Aorta (tissue), 5 donors: ENCODE measurements at regions not wholly inside any gene's neighbourhood (a gene's known extent, or its start where the extent isn't known, plus 50 kb on each side); places are given as distances from the start of the nearest gene placed in this dataset.
A peak's percentile ranks its signal among the peaks of the same experiment; 100 is the strongest.

Experiments
- ATAC-seq: fragments of 200-7000 bp; cut with Tn5 transposase; one replicate; pipeline ENCODE4 v1.9.1; 2022; ENCODE audit warnings: moderate library complexity; ENCODE audit not compliant: low FRiP score
- DNase-seq, 2 donors: peaks; one replicate each; pipeline ENCODE4 v3.0.0-alpha.2; 2020
- H3K27ac ChIP-seq, 2 donors: one replicate each; pipeline ENCODE4 v1.5.1; 2013; ENCODE audit warnings: low read length in 2 of 2, mild to moderate bottlenecking in 2 of 2, moderate library complexity in 2 of 2, control low read depth in 1 of 2, inconsistent platforms in 1 of 2, low read depth in 1 of 2
- H3K27me3 ChIP-seq, 2 donors: one replicate each; pipeline ENCODE4 v1.6.1; 2013; ENCODE audit warnings: control low read depth in 1 of 2, low read length in 1 of 2, mild to moderate bottlenecking in 1 of 2, moderate library complexity in 1 of 2; ENCODE audit not compliant: insufficient read depth in 2 of 2, control insufficient read depth in 1 of 2
- H3K36me3 ChIP-seq, 2 donors: one replicate each; pipeline ENCODE4 v1.6.1; 2013; ENCODE audit warnings: control low read depth in 1 of 2, low read length in 1 of 2, mild to moderate bottlenecking in 1 of 2; ENCODE audit not compliant: insufficient read depth in 2 of 2, control insufficient read depth in 1 of 2
- H3K4me1 ChIP-seq, 2 donors: one replicate each; pipeline ENCODE4 v1.6.1; 2013; ENCODE audit warnings: low read length in 2 of 2, control low read depth in 1 of 2, mild to moderate bottlenecking in 1 of 2, moderate library complexity in 1 of 2; ENCODE audit not compliant: insufficient read depth in 2 of 2, control insufficient read depth in 1 of 2
- H3K4me3 ChIP-seq, 2 donors: one replicate each; pipeline ENCODE4 v1.5.1; 2013; ENCODE audit warnings: low read length in 2 of 2, control low read depth in 1 of 2, mild to moderate bottlenecking in 1 of 2
- H3K9me3 ChIP-seq: one replicate; pipeline ENCODE4 v1.6.1; 2013; ENCODE audit warnings: mild to moderate bottlenecking, low read length; ENCODE audit not compliant: control insufficient read depth
- WGBS, 2 donors: extraction: QIAGEN DNeasy Blood & Tissue Kit; methylation state at CpG; one replicate each; pipeline ENCODE4 v1.1.7; 2013; 5-methylcytosine and 5-hydroxymethylcytosine counted together
- intact Hi-C, 2 donors: fragments of 100-400 bp; cut with DNase I; formaldehyde crosslinking; loops; one replicate each; pipeline versions ENCODE4 v1.14.2 to v1.15.0; 2022
- donor health status: healthy with polysubstance abuse.
- donor health status: Bipolar disorder and iron deficiency.
- donor health status: DM: no; HTN: no; CAD: no.
- donor health status: DM: no; HTN: no; CAD: no.
- donor health status: DM: yes; HTN: yes; CAD: no.

DNA sequence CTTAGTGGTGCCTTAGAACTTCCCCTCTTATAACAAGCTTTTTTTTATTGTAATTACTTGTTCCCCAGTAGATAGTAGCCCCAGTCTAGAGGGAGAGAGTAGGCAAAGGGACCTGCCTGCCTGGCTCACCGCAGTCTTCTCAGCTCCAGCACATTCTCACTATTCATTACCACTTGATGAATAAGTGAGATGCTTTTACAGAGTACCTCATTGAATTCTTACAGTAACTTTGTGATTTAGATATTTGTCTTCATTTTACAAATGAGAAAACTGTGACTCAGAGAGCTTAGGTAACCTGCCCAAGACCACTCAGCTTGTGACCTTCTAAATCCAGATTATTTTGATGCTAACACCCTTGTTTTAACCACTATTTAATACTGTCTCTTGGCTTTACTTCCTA lies 77.8 kb downstream of the CHRNA1 start:
- WGBS, 2 donors: 93 to 95% methylated on average over 1 of the region's 1 CpG
- no peaks in the 10 kb centered on the region for H3K27me3 ChIP-seq
- H3K9me3 ChIP-seq: no peaks in the 10 kb centered on the region
- no peak overlapping the region for H3K4me3 ChIP-seq
- no peak for DNase-seq
- ATAC-seq: no peak
- no peaks in the 10 kb centered on the region for H3K4me1 ChIP-seq
- H3K27ac ChIP-seq: no peak overlapping the region
- intact Hi-C loops: loop anchor here (2.0 to 5.0 kb wide), 2 partner anchors 104 to 106 kb away; no protein-coding TSS in a partner anchor
- no peaks in the 10 kb centered on the region for H3K36me3 ChIP-seq

DNA sequence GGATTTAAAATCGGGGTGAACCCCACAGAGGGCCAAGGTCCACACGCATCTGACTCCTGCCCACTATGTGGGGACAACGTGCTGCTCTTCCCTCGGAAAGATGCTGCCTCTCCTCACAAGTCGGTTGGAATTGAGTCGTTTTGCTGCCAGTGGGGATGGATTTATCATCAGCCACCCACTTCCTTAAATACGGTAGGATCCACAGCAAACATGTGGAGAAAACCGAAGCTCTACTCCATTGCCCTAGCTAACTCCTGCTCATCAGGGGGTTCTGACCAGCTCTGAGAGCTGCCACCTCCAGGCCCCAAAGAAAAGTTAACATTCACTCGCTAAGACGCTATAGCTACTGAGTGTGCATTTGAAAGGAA lies 80.9 kb downstream of the CHRNA1 start:
- Histone ChIP-seq H3K27ac (peak overlapping the region in 1 of 2 donors; percentile 64), H3K27me3 (no peaks in the 10 kb centered on the region), H3K4me3 (peak overlapping the region; percentile 65 to 85), H3K4me1 (peaks cover 0 to 4% of the 10 kb centered on the region in 2 donors), H3K9me3 (no peaks in the 10 kb centered on the region), H3K36me3 (no peaks in the 10 kb centered on the region)
- intact Hi-C loops: loop anchor here (5.0 kb wide), 3 partner anchors 66 to 221 kb away; partner anchors contain the start of gene GPR155 (in 1 of the 2)
- ATAC-seq (peak; percentile 59), DNase-seq (no peak)
- 0 to 1% methylated on average over 10 of the region's 10 CpGs for WGBS, 2 donors

DNA sequence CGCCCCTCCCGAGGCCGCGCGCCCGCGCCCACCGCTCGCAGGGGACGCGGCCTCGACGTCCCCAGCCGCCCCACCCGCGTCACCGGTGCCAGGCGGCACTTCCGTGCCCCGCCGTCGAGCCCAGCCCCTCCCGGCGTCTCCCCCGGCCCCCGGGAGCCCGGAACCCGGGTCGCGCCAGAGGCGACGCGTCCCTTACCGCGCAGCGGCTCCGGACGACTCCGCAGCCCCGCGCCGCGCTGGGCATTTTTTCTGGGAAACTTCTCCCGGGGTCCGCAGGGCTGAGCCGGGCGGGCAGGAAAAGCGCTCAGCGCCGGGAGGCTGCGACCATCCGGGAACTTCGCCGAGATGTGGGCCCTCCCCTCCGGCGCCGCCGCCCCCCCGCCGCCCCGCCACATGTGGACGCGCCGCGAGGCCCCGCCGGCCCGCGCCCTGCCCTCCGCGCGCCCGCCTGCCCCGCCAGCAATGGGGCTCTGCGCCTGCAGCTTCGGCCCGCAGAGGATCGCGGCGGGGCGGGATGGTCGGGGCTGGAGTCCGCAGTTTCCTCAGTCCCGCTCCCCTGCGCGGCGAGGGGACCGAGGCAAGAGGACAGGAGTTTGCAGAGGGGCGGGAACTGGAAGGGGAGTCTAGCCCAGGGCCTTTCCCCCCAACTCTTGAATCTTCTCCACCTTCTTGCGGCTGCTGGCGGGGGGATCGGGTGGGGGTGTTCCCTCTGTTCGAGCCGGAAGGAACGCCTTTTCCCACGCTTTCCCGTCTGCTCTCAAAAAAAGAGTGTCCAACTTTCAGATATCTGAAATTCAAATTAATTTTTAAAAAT lies 81.5 kb downstream of the CHRNA1 start:
- intact Hi-C loops: loop anchor here (1.0 to 5.0 kb wide), 4 partner anchors 65 to 220 kb away; partner anchors contain the start of gene GPR155 (in 1 of the 2)
- WGBS, 2 donors: 0 to 1% methylated on average over 62 to 97 of the region's 97 CpGs
- DNase-seq: peak; percentile 83 to 94

DNA sequence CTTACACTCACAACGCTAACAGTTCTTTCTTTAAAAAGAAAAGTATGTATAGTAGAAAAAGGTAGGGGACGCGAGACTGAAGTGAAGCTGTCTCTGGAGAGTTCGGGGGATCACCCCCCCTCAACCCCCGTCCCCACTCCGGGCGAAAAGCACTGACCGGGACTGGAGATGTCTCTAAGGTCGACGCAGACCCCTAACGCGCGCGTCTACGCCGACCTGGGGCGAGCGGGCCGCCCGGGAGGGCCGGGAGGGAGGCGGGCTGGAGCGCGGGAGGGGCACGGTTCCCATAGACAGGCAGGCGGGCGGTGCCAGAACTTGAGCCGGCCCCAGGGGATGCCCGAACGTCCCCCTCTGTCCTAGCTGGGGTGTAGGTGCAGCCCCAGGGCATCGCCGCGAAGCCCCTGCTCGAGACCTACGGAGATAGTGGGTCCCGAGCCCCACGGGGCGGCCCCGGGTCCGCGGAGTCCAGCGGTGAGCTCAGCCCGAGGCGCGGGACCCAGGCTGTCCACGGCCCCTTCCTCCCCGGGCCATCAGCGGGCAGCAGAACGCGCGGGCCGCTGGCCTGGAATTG lies 82.2 kb downstream of the CHRNA1 start:
- intact Hi-C loops: loop anchor here (1.0 to 5.0 kb wide), 4 partner anchors 65 to 220 kb away; partner anchors contain the start of gene GPR155 (in 1 of the 2)
- peak overlapping the region; percentile 69 to 81 for H3K27ac ChIP-seq
- DNase-seq: peak; percentile 74 to 87

More for the DNA sequence above, 81.5 kb downstream of the CHRNA1 start:
- Histone ChIP-seq H3K9me3 (no peaks in the 10 kb centered on the region), H3K4me3 (peak overlapping the region; percentile 85 to 86), H3K27ac (peak overlapping the region; percentile 69 to 81), H3K36me3 (no peaks in the 10 kb centered on the region), H3K27me3 (no peaks in the 10 kb centered on the region), H3K4me1 (peaks cover 0 to 4% of the 10 kb centered on the region in 2 donors)
- peak; percentile 88 for ATAC-seq

DNA sequence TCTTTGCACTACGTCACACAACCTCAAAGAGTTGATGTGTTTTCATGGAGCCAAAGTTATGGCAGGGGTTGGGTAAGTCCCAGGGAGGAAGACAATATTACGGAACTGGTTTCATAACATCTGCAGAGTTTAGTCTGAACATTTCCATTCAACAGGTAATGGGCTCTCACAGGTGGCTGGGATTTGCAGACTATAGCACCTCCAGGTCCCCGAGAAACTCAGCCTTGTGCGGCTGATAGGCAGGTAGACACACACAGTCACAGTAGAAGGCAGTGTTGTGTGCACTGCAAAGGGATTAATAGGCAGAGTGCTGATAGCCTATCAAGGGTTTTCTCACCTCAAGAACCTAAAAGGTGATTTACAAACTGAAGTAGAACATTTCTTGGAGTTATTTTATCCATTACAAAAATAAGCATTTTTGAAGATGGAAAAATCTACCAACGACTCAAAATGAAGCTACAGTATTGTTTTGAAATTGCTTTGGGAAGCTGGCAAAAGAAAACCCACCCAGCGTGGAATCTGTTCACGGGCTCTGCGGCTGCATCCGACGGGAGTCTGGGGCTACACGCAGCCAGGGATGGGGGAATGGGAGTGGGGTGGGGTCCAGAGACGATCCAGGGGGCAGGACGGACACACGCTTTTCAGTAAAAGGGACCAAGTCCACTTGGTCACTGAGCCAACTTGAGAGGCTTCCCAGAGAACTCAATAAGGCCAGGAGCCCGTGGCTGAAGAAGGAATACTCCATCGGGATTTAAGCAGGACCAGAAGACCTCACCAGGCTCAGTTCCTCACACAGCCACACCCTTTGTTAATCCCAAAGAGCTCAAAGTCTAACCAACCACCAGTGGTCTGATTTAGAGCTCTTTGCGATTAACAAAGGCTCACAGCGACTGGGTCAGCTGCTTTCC lies 82.9 kb downstream of the CHRNA1 start:
- H3K36me3 ChIP-seq: peaks cover 0 to 2% of the 10 kb centered on the region in 2 donors
- peak; percentile 31 for ATAC-seq
- intact Hi-C loops: loop anchor here (1.0 to 5.0 kb wide), 4 partner anchors 64 to 219 kb away; partner anchors contain the start of gene GPR155 (in 1 of the 2)
- H3K27ac ChIP-seq: peak overlapping the region in 1 of 2 donors; percentile 81
- H3K9me3 ChIP-seq: no peaks in the 10 kb centered on the region
- H3K4me3 ChIP-seq: peak overlapping the region; percentile 85 to 86
- no peak for DNase-seq
- H3K4me1 ChIP-seq: peaks cover 0 to 10% of the 10 kb centered on the region in 2 donors
- H3K27me3 ChIP-seq: no peaks in the 10 kb centered on the region
- 21 to 22% methylated on average over 18 of the region's 18 CpGs for WGBS, 2 donors

More for the DNA sequence above, 82.2 kb downstream of the CHRNA1 start:
- peaks cover 0 to 10% of the 10 kb centered on the region in 2 donors for H3K4me1 ChIP-seq
- 0% methylated on average over 45 to 52 of the region's 52 CpGs for WGBS, 2 donors
- no peaks in the 10 kb centered on the region for H3K27me3 ChIP-seq
- ATAC-seq: peak; percentile 82
- H3K36me3 ChIP-seq: no peaks in the 10 kb centered on the region
- peak overlapping the region; percentile 85 to 86 for H3K4me3 ChIP-seq
- no peaks in the 10 kb centered on the region for H3K9me3 ChIP-seq

DNA sequence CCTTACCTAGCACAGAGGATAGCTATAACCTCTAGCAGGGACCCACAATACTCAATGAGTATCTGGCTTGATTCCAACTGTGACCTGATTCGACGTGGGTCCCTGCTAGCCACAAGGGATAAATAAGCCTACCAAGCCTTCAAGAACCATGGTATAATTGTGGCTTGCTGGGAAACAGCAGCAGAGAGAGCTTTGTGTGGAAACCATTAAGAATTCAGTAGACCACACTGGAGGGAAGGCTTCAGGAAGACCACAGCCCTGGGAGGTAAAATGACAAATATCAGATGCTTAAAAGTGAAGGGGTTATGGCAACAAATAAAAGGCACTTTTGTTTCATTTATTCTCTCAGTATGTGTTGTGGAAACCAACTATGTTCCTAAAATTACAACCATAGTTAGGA lies 82.6 kb upstream of the WIPF1 start:
- Histone ChIP-seq H3K9me3 (no peaks in the 10 kb centered on the region), H3K27me3 (no peaks in the 10 kb centered on the region), H3K27ac (no peak overlapping the region), H3K4me1 (peaks cover 0 to 10% of the 10 kb centered on the region in 2 donors), H3K36me3 (peaks cover 0 to 2% of the 10 kb centered on the region in 2 donors), H3K4me3 (no peak overlapping the region)
- intact Hi-C loops: loop anchor here (5.0 kb wide), 3 partner anchors 63 to 218 kb away; partner anchors contain the start of gene GPR155 (in 1 of the 2)
- DNase-seq: no peak
- no peak for ATAC-seq
- WGBS, 2 donors: 10 to 13% methylated on average over 2 of the region's 2 CpGs

DNA sequence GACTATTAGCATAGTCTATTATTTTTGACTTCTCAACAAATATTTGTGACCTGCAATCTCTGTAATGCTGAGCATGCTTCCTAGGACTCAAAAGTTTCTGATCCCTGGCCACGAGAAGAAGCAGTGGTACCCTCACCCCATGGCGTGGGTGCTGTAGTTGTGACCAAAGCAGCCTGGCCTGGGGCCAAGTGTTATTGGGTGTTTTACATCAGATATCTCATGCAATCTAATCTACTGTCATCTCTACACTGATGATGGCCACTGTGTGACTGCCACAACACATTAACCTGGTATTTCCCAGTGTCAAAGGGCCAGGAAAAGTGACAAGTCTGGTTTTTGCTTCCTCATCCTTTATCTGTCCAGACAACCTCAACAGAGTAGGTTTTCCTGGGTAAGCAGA lies 80.8 kb upstream of the WIPF1 start:
- H3K27ac ChIP-seq: peak overlapping the region in 1 of 2 donors; percentile 22
- WGBS, 2 donors: 79 to 83% methylated on average over 2 of the region's 2 CpGs
- H3K27me3 ChIP-seq: no peaks in the 10 kb centered on the region
- DNase-seq (no peak), ATAC-seq (no peak)
- no peaks in the 10 kb centered on the region for H3K9me3 ChIP-seq
- peaks cover 0 to 10% of the 10 kb centered on the region in 2 donors for H3K4me1 ChIP-seq
- peaks cover 0 to 2% of the 10 kb centered on the region in 2 donors for H3K36me3 ChIP-seq
- no peak overlapping the region for H3K4me3 ChIP-seq
- intact Hi-C loops: no loop called here

DNA sequence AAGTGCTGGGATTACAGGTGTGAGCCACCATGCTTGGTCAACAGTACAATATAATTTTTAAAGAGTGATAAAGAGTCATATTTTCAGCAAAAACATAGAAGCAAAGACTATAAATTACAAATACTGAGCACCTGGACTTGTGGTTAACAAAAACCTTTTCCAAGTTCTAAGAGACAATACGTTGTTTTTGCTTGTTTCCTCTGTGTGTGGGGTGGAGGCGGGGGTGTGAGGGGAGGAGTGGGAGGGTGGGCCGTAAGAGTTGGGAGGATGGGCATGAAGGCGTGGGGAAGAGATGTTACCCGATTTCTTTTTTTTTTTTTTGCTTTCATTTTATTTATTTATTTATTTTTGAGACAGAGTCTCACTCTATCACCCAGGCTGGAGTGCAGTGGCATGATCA lies 78.0 kb upstream of the WIPF1 start:
- H3K4me1 ChIP-seq: peaks cover 2 to 10% of the 10 kb centered on the region in 2 donors
- WGBS, 2 donors: 90 to 91% methylated on average over 5 of the region's 5 CpGs
- no peak for DNase-seq
- no peak overlapping the region for H3K27ac ChIP-seq
- H3K27me3 ChIP-seq: no peaks in the 10 kb centered on the region
- intact Hi-C loops: no loop called here
- ATAC-seq: no peak
- H3K9me3 ChIP-seq: no peaks in the 10 kb centered on the region
- peaks cover 0 to 2% of the 10 kb centered on the region in 2 donors for H3K36me3 ChIP-seq
- H3K4me3 ChIP-seq: no peak overlapping the region
